ENCODE measurements at regions not wholly inside any gene's neighbourhood (a gene's known extent, or its start where the extent isn't known, plus 50 kb on each side); places are given as distances from the start of the nearest gene placed in this dataset.

- no peak for DNase-seq
Observed at GRCh38 chr2:60292242-60292641, 261.2 kb downstream of the BCL11A start.

- no peak for DNase-seq
Observed at GRCh38 chr2:60290509-60290908, 262.9 kb downstream of the BCL11A start.

GRCh38 chr2:60285626-60286316 lies 267.7 kb downstream of the BCL11A start:
- no peak for DNase-seq

GRCh38 chr2:60283626-60284025 lies 269.8 kb downstream of the BCL11A start:
- DNase-seq: no peak

- no peak for DNase-seq
Observed at GRCh38 chr2:60282886-60283285, 270.6 kb downstream of the BCL11A start.

- no peak for DNase-seq
Observed at GRCh38 chr2:60281730-60282129, 271.7 kb downstream of the BCL11A start.

GRCh38 chr2:60280238-60280637 lies 273.2 kb downstream of the BCL11A start:
- DNase-seq: no peak

- DNase-seq: no peak
Observed at GRCh38 chr2:60278906-60279305, 274.5 kb downstream of the BCL11A start.

- DNase-seq: no peak
Observed at GRCh38 chr2:60275958-60276357, 277.5 kb downstream of the BCL11A start.

GRCh38 chr2:60273836-60274235 lies 279.6 kb downstream of the BCL11A start:
- no peak for DNase-seq

- no peak for DNase-seq
Observed at GRCh38 chr2:60271713-60272112, 281.7 kb downstream of the BCL11A start.

- DNase-seq: no peak
Observed at GRCh38 chr2:60271131-60271530, 282.3 kb downstream of the BCL11A start.

- no peak for DNase-seq
Observed at GRCh38 chr2:60268661-60269060, 284.8 kb downstream of the BCL11A start.

GRCh38 chr2:60268032-60268431 lies 285.4 kb downstream of the BCL11A start:
- no peak for DNase-seq

- no peak for DNase-seq
Observed at GRCh38 chr2:60267122-60267521, 286.3 kb downstream of the BCL11A start.

- no peak for DNase-seq
Observed at GRCh38 chr2:60262178-60262577, 291.3 kb downstream of the BCL11A start.

- DNase-seq: no peak
Observed at GRCh38 chr2:60260639-60261296, 292.7 kb downstream of the BCL11A start.

- no peak for DNase-seq
Observed at GRCh38 chr2:60259781-60260180, 293.7 kb downstream of the BCL11A start.

- DNase-seq: no peak
Observed at GRCh38 chr2:60252581-60253150, 300.8 kb downstream of the BCL11A start.

- DNase-seq: no peak
Observed at GRCh38 chr2:60251247-60251646, 302.2 kb downstream of the BCL11A start.

GRCh38 chr2:60249879-60250278 lies 303.6 kb downstream of the BCL11A start:
- no peak for DNase-seq

GRCh38 chr2:60247471-60247870 lies 306.0 kb downstream of the BCL11A start:
- DNase-seq: no peak

- no peak for DNase-seq
Observed at GRCh38 chr2:60246583-60246982, 306.9 kb downstream of the BCL11A start.

- no peak for DNase-seq
Observed at GRCh38 chr2:60234274-60234986, 319.0 kb downstream of the BCL11A start.
